HG03196 (cell line): ENCODE measurements at regions not wholly inside any gene's neighbourhood (a gene's known extent, or its start where the extent isn't known, plus 50 kb on each side); places are given as distances from the start of the nearest gene placed in this dataset.
"Not testable (repeated sequence)": the region's sequence is repeated elsewhere in the genome, so short reads cannot be mapped to it uniquely, and the experiment has no call there.

Experiments used
- ATAC-seq: cut with Tn5 transposase; IDR thresholded peaks from one replicate; pipeline ENCODE4 v1.9.1; 2021; ENCODE audit not compliant: unreplicated experiment

DNA sequence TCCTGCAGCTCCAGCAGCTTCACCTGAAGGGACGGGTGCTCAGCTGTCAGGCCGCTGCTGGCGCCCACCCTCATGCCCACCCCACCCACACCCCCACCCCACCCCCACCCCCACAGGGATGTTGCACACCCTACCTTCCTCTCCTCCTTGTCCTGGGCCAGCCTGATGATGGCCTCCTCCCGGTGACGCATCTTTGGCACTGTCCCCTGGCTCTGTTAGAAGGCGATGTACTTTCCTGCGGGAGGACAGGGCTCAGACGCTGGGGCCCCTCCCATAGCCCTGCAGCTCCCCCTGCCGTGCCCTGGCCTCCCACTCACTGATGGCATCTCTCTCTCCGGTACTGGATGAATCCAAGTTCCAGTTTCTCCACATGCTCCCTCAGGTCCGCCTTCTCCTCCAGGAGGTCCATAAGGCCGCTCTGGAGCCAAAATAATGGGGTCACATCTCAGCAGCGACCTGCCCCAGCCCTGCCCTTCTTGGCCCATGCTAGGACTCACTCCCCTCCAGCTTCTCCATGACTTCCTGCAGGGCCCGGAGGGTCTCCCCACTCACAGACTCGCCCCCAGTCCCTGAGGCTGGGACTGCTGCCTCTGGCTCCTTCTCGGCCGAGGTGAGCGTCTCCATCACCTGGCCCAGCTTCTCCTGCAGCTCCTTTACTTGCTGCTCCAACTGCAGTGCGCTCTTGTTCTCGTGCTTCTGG is 55.2 kb downstream of the GOLGA8B start:
- ATAC-seq, result not testable (repeated sequence)

DNA sequence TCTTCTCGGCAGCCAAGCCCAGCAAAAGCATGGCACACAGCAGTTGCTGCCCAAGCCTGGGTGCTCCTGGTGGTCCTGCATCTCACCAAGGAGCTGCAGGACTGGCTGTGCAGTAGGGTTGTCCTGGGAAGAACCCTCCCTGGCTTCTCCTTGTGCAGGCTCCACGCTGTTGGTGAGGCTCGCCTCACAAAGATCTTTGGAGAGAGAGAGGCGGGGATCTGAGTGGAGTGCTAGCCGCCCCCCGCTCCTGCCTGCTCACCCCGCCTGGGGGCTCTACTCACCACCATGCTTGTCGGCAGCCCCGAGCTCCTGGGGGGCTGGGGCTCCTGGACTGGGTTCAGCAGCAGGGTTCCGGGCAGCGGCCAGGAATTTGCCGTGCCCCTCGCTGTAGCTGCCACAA is 55.8 kb downstream of the GOLGA8B start:
- not testable (repeated sequence) for ATAC-seq

DNA sequence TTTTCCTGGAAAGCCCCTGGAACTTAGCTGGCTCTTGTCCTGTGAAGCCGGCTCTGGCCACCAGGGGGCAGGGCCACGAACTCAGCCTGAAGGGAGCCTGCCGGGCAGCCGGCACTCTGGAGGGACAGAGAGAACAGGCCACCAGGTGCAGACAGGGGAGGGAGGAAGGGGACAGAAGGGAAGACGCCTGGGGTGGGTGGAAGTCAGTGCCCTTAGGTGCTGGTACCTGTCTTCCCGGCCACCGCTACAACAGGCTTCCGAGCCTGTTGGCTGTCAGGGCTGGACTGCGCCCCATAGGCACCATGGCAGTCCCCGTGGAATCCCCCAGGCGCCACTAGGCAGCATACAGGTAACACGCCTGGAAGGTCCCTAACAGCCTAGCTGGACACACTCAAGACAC is 59.6 kb downstream of the GOLGA8B start:
- not testable (repeated sequence) for ATAC-seq

DNA sequence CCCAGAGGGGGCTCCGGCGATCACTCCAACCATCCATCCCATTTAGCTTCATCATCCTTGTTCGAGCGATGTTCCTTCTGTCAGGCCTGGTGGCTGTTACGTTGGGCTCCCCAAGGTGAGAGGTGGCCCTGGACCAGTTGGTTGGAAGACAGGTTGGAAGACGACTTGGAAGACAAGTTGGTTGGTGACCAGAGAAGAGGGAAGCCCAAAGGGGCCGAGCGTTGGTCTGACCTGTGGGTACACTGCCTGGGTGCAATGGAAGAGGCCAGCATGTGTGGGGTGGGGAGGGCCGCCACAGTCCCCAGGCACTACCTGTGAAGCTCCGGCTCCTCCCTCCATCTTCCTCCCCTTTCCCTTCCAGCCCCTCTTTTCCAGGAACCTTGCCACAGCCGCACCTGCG is 60.9 kb downstream of the GOLGA8B start:
- not testable (repeated sequence) for ATAC-seq

DNA sequence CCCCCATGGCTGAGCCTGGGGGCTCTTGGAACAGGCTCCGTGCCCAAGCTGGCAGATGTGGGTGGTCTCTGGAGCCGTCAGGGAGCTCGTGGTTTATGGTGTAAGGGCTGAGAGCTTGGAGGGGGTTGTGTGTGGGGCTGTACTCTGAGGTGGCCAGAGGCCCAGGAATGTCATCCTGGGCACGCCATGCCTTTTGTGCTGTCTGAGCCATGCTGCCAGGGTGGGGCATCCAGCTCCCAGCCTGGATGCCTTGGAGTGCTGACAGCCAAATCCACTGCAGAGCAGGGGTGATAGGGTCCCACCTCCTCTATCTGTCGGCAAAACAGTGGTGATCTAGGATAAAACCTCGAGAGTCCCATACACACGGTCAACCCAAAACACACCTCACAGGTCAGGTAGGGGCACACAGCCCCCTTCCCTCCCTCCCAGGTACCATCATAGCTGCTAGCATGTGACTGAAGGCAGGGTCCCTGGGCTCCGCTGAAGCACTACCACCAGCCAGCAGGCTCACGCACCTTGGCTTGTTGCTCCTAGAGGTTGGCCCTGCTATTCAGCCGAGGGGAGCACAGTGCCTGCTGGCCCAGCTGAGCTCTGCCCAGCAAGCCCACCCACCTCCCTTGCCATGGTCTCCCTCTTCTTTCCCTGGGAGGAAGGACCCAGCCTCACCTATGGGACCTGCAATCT is 61.5 kb downstream of the GOLGA8B start:
- ATAC-seq, result not testable (repeated sequence)

DNA sequence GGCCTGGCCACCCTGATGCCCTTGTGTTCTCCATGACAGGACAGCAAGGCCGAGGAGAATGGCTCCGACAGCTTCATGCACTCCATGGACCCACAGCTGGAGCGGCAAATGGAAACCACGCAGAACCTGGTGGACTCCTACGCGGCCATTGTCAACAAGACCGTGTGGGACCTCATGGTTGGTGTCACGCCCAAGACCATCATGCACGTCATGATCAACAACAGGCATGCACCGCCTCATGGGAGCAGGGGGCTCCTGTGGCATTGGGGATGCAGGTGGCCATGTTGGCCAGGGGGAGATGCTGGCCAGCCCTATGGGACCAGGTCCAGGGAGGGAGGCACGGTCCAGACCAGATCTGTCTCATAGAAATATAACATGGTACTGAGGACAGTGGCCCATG is 62.9 kb downstream of the GOLGA8B start:
- ATAC-seq, result no peak

DNA sequence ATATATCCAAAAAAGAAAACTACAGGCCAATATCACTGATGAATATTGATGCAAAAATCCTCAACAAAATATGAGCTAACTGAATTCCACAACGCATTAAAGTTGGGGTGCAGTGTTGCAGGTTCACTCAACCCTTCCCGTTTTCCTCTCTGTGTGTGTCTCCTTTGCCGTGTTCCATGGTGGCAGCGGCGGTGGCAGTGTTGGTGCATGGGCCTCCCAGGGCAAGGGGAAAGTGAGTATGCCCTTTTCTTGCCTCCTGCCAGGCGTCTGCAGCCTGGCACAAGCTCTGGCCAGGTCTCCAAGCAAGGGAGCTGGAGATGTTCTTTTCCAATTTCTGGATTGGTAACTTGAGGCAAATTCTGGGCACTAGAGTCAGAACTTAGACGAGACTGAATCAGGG is 63.4 kb downstream of the GOLGA8B start:
- ATAC-seq, result not testable (repeated sequence)

DNA sequence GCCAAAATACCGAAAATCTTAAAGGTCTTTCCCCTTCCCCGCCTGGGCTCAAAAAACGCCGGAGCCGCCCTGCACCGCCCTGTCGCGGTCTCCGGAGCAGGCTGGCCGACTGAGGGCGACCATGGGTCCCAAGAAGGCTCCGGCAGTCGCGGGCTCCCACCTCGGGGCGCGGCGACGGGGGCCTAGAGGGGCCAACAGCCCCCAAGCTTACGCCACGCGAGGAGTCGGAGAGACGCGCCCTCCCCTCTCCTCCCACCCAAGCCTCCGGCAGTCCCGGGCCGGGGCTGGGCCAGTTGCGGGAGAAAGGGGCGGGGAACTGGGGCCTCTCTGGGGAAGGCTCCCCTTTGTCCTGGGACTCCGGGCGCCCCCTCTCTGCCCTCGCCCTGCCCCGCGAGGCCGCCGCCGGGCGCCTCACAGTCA is 69.2 kb downstream of the GOLGA8B start:
- ATAC-seq, result peak; percentile 48

DNA sequence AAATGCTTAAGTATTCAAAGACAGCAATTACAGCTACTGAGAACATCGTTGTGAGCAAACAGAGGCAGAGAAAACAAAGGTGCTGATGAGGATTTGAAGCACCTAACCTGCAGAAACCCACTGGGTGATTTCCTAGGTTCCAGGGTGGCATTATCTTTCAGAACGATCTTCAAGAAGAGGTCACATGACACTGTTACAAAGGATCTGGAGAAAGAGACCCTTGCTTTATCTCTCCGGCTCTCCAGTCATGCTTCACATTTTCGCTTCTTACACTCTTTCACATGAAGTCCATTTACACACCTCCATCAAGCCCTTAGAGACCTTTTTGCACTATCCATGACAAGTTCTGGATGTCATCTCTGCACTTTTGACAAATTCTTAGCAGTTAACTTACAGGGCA is 70.8 kb downstream of the GOLGA8B start:
- no peak for ATAC-seq

DNA sequence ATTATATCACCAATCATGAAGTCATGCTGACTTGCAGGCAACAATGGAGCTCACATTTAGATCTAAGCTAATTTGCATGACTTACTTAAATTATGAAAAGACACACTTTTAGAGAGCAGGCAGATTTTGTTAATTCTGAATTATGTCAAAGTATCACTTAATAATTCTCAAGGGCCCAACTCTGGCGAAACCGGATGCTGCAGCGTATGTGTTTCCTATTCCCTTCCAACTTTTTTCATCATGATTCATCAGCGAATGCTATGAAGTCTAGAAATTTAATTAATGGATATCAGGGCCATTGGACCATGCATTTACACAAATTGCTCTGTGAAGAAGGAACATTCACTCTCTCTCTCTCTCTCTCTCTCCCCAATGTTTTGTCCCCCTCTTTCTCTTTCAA is 63.5 kb upstream of the GOLGA8A start:
- no peak for ATAC-seq

DNA sequence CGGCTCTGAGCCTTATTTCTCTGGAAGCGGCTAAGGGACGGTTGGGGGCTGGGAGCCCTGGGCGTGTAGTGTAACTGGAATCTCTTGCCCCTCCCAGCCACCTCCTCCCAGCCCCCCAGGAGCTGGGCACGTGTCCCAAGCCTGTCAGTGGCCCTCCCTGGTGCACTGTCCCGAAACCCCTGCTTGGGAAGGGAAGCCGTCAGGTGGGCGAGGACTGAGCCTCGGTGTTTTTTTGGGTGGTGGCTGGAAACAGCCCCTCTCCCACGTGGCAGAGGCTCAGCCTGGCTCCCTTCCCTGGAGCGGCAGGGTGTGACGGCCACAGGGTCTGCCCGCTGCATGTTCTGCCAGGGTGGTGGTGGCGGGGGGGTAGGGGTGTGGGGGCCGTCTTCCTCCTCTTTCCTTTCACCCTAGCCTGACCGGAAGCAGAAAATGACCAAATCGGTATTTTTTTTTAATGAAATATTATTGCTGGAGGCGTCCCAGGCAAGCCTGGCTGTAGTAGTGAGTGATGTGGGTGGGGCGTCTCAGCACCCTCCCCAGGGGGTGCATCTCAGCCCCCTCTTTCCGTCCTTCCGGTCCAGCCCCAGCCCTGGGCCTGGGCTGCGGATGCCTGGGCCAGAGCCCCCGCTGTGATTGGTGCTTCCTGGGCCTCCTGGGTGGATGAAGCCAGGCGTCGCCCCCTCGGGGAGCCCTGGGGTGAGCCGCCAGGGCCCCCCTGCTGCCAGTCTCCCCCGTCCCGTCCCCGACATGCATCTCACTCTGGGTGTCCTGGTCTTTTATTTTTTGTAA is 58.8 kb upstream of the GOLGA8A start:
- no peak for ATAC-seq

DNA sequence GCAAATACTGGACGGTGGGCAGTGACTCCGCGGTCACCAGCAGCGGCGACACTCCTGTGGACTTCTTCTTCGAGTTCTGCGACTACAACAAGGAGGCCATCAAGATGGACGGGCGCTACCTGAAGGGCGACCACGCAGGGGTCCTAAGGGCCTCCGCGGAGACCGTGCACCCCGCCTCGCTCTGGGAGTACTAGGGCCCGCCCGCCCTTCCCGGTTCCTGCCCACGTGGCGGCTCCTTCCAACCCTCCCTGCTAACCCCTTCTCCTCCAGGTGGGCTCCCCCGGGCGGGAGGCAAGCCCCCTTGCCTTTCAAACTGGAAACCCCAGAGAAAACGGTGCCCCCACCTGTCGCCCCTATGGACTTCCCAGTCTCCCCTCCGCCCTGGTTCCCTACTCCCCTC is 58.1 kb upstream of the GOLGA8A start:
- not testable (repeated sequence) for ATAC-seq

DNA sequence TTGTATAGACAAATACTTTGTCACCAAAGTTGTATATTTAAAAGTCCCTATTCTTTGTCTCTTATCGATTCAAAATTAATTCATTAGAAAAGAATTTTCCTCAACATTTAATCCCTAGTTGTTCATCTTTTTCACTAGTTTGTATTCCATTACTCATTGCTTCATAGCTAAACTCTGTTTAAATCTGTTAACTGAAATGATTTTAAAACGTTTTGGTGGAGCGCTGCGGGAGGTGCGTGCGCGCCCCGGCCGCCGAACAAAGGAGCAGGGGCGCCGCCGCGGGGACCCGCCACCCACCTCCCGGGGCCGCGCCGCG is 56.4 kb upstream of the GOLGA8A start:
- ATAC-seq, result no peak

DNA sequence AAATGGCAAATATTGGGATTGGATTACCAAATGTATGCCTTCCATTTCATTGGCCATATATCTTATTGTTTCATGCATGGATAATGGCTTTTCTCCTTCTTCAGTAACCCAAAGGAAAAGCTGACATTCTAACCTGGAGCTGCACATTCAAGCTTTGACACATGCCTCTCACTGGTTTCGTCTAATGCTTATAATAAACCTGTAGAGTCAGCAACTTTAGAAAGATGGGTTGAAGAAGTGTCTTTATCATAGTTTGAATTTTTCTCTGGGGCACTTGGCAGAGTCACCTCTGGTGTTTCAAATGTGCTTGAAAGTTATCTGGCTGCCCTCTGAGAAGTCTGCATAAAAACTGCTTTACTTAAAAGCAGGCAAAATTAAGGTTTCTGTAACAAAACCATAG is 55.4 kb upstream of the GOLGA8A start:
- ATAC-seq, result no peak

DNA sequence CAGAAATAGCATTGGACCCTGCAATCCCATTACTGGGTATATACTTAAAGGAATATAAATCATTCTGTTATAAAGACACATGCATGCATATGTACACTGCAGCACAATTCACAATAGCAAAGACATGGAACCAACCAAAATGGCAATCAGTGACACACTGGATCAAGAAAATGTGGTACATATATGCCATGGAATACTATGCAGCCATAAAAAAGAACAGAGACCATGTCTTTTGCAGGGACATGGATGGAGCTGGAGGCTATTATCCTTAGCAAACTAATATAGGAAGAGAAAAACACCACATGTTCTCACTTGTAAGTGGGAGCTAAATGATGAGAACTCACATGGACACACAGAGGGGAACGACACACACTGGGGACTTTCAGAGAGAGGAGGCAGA is 53.9 kb upstream of the GOLGA8A start:
- not testable (repeated sequence) for ATAC-seq

DNA sequence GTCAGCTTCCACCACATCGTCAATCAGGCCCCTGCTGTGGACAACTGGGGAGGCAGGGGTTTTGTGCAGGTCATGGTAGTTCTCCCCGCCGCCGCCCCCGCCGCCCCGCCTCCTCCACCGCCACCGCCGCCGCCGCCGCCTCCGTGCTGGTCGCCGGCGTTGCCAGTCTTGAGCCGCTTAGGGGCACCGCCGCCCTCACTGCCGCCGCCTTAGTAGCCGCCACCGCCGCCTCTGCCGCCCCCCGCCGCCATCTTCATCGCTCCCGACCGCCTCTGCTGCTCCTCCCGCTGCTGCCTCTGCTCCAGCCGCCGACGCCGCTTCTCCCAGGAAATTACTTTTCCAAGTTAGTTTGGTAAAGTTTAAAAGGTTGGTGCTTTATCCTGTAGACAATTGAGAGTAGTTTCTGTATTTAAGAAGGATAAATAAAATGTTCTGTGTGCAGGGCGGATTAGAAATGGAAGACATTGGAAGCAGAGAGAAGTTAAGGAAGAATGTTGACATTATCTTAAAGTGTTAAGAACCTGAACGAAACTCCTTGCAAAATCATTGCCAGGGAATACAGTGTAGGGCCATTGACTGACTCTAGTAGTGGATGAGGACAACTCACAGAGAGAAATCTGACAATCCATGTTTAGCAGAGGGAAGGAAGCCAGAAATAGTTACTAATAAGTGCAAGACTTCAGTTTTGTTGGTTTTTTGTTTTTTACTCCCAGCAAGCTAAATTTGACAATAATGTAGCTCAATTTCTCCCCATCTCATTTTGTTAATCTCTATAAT is 53.0 kb upstream of the GOLGA8A start:
- no peak for ATAC-seq

DNA sequence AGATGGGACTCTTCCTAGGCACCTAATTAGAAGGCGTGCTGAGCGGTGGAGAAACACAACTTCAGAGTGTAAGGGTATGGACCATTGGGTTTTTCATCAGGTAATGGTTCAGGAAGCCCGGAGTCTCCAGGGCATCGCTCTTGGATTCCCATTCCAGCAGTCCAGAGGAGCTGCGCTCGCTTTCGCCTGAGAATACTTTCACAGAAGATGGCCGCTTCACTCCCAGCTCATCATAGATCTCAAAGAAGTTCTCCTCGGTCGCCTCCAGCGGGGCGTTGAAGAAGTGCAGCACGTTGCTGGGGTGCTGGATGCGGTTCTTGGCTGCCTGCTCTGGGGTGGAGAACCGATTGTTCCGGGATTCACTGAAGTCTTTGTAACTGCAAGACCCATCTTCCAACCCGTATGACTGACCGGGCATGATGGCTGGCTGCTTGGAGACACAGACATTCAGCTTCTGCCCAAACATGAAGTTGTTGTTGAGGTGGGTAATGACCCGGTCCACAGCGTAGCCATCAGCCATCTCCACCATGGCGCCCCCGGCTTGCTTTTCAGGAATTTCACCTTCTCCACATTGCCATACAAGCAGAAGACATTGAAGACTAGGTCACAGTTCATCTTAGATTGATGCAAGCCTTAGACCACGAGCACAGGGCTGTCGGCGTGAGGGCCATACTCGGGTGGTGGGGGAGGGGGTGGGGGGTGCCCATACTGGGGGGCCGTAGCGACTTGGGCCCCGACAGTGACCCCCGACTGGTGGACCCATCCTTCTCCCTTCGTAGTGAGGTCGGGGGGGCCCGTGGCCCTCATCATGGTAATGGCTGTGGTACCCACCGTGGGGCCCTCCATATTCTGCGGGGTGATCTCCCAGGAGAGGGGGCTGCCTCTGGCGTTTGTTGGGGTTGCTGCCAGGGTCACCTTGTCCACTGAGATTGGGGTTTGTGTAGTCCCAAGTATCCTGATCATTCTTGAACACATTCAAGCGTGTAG is 51.7 kb upstream of the GOLGA8A start:
- ATAC-seq, result not testable (repeated sequence)
